Hematopoietic multipotent progenitor cell (in vitro differentiated cells): ENCODE measurements at regions not wholly inside any gene's neighbourhood (a gene's known extent, or its start where the extent isn't known, plus 50 kb on each side); places are given as distances from the start of the nearest gene placed in this dataset. TPM values are rescaled to one million over a fixed set of nuclear protein-coding genes. Genes with fewer than 3 reads are reported as not detected.

ENCODE experiments used
- DNase-seq, 3 donors: peaks; one replicate each; pipeline ENCODE4 v3.0.0-alpha.2; 2011 to 2015; ENCODE audit warnings: low read depth in 2 of 3, low spot score in 2 of 3
- small RNA-seq: library from RNA; depleted of rRNA; stranded (forward); fragments of <200 nt; gene quantifications from one replicate; pipeline ENCODE3, GENCODE V24; 2012

GRCh38 chr3:8443829-8444791 is 57.5 kb upstream of the LMCD1 start:
- peak in 1 of 3 donors; percentile 43 for DNase-seq

GRCh38 chr3:8444883-8445282 is 56.7 kb upstream of the LMCD1 start:
- DNase-seq: no peak

DNA sequence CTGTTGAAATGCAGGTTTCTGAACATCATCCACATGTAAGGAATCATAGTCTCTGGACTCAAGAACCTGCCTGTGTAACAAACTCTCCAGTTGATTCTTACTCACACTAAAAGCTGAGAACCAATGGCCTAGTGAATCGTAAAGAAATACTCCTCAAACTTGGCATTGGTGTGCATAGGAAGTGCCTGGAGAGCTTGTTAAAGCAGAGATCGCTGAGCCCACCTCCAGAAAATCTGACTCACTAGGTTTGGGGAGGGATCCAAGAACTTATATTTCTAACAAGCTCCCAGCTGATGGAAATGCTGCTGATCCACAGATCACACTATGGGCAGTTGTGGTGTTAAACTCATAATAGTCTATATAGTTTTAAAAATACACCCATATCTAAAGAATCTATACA is 55.8 kb upstream of the LMCD1 start:
- DNase-seq: peak in 1 of 3 donors; percentile 12

GRCh38 chr3:8446845-8447244 is 54.8 kb upstream of the LMCD1 start:
- DNase-seq: no peak

- no peak for DNase-seq
Observed at GRCh38 chr3:8450618-8451017, 51.0 kb upstream of the LMCD1 start.

- no peak for DNase-seq
Observed at GRCh38 chr3:8451696-8452095, 49.9 kb upstream of the LMCD1 start.

Small RNA genes in the stretch of these regions (small RNA-seq; reads per million reads assigned to genes)
- not detected for gene RNU4ATAC17P
